Natural killer cell (primary cell): ENCODE measurements at regions not wholly inside any gene's neighbourhood (a gene's known extent, or its start where the extent isn't known, plus 50 kb on each side); places are given as distances from the start of the nearest gene placed in this dataset.

ENCODE experiments used
- ATAC-seq, 3 donors: fragments of 150-1000 bp in 2 of 3; fragments of 200-7000 bp in 1 of 3; cut with Tn5 transposase; 1 replicate in 1 of 3; 2 replicates in 2 of 3; pipeline ENCODE4 v1.10.0; 2021; ENCODE audit warnings: mild to moderate bottlenecking in 2 of 3, moderate library complexity in 2 of 3
- DNase-seq, 2 donors: peaks; one replicate each; pipeline versions ENCODE4 v3.0.0 to v3.0.0-alpha.2; 2013 to 2021; ENCODE audit warnings: mixed read lengths in 1 of 2
- H3K27ac ChIP-seq: one replicate; pipeline ENCODE4 v1.5.1; 2013; ENCODE audit warnings: mild to moderate bottlenecking, low read length
- H3K27me3 ChIP-seq: one replicate; pipeline ENCODE4 v1.6.1; 2013; ENCODE audit warnings: low read length; ENCODE audit not compliant: control insufficient read depth, insufficient read depth
- H3K36me3 ChIP-seq: one replicate; pipeline ENCODE4 v1.6.1; 2013; ENCODE audit warnings: low read length; ENCODE audit not compliant: control insufficient read depth, insufficient read depth
- H3K4me1 ChIP-seq: one replicate; pipeline ENCODE4 v1.6.1; 2013; ENCODE audit warnings: low read length; ENCODE audit not compliant: control insufficient read depth, insufficient read depth
- H3K4me3 ChIP-seq: one replicate; pipeline ENCODE4 v1.5.1; 2013; ENCODE audit warnings: low read length
- H3K9me3 ChIP-seq: one replicate; pipeline ENCODE4 v1.6.1; 2013; ENCODE audit warnings: low read length; ENCODE audit not compliant: control insufficient read depth, insufficient read depth
- H3K27ac Mint-ChIP-seq, 2 donors: one replicate each; pipeline ENCODE4 v1.8.0; 2022; ENCODE audit warnings: mild to moderate bottlenecking in 2 of 2, mixed read lengths in 2 of 2, moderate library complexity in 1 of 2
- H3K27me3 Mint-ChIP-seq, 2 donors: one replicate each; pipeline ENCODE4 v1.8.0; 2022; ENCODE audit warnings: low read depth in 2 of 2, mixed read lengths in 2 of 2
- H3K36me3 Mint-ChIP-seq: one replicate; pipeline ENCODE4 v1.8.0; 2022; ENCODE audit warnings: mixed read lengths
- H3K4me1 Mint-ChIP-seq, 2 donors: one replicate each; pipeline ENCODE4 v1.8.0; 2022; ENCODE audit warnings: mixed read lengths in 2 of 2
- H3K4me3 Mint-ChIP-seq: one replicate; pipeline ENCODE4 v1.8.0; 2022; ENCODE audit warnings: mild to moderate bottlenecking, moderate library complexity, mixed read lengths
- H3K9me3 Mint-ChIP-seq, 2 donors: one replicate each; pipeline ENCODE4 v1.8.0; 2022; ENCODE audit warnings: mixed read lengths in 2 of 2
- WGBS: methylation state at CpG from one replicate; pipeline ENCODE4 v1.1.7; 2013; ENCODE audit warnings: missing lambda C conversion rate; ENCODE audit not compliant: insufficient coverage; 5-methylcytosine and 5-hydroxymethylcytosine counted together
- intact Hi-C: fragments of 100-400 bp; cut with micrococcal nuclease; formaldehyde crosslinking; loops from one replicate; pipeline ENCODE4 v1.14.2; 2022
- TF ChIP-seq, protein P1 (sequence below): fragments of 200-600 bp; IDR thresholded peaks from one replicate; pipeline ENCODE4 v1.8.0; 2022; ENCODE audit warnings: antibody characterized with exemption

DNA sequence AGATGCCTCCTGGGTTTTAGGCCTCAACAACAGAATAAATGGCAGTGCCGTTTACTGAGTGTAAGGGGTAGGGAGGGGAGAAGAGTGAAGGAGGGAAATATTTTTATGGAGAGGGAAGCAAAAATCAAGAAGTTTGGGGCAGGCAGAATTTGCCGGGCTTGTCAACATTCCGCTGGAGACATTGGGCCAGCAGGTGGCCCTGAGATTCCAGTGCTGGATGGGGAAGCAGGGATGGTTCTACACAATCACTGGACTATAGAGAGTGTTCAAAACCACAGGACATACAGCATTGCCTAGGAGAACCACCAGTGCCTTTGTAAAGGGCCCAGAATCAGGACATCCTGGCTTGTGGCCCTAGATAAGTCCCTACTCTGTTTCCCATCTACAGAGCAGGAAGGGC is 598.6 kb upstream of the MGMT start:
- H3K9me3 Mint-ChIP-seq: no peaks in the 10 kb centered on the region
- intact Hi-C loops: no loop called here
- 88% methylated on average over 3 of the region's 3 CpGs for WGBS
- Histone ChIP-seq H3K9me3 (no peaks in the 10 kb centered on the region), H3K27ac (no peak overlapping the region), H3K27me3 (no peaks in the 10 kb centered on the region), H3K4me3 (no peak overlapping the region), H3K4me1 (no peaks in the 10 kb centered on the region), H3K36me3 (no peaks in the 10 kb centered on the region)
- TF ChIP-seq, protein P1, sequence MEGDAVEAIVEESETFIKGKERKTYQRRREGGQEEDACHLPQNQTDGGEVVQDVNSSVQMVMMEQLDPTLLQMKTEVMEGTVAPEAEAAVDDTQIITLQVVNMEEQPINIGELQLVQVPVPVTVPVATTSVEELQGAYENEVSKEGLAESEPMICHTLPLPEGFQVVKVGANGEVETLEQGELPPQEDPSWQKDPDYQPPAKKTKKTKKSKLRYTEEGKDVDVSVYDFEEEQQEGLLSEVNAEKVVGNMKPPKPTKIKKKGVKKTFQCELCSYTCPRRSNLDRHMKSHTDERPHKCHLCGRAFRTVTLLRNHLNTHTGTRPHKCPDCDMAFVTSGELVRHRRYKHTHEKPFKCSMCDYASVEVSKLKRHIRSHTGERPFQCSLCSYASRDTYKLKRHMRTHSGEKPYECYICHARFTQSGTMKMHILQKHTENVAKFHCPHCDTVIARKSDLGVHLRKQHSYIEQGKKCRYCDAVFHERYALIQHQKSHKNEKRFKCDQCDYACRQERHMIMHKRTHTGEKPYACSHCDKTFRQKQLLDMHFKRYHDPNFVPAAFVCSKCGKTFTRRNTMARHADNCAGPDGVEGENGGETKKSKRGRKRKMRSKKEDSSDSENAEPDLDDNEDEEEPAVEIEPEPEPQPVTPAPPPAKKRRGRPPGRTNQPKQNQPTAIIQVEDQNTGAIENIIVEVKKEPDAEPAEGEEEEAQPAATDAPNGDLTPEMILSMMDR: no peak
- ATAC-seq: no peak
- no peak for DNase-seq
- no peaks in the 10 kb centered on the region for H3K4me1 Mint-ChIP-seq
- H3K27me3 Mint-ChIP-seq: peaks cover 4 to 10% of the 10 kb centered on the region in 2 donors
- no peak overlapping the region for H3K27ac Mint-ChIP-seq
- H3K4me3 Mint-ChIP-seq: no peak overlapping the region
- H3K36me3 Mint-ChIP-seq: no peaks in the 10 kb centered on the region

DNA sequence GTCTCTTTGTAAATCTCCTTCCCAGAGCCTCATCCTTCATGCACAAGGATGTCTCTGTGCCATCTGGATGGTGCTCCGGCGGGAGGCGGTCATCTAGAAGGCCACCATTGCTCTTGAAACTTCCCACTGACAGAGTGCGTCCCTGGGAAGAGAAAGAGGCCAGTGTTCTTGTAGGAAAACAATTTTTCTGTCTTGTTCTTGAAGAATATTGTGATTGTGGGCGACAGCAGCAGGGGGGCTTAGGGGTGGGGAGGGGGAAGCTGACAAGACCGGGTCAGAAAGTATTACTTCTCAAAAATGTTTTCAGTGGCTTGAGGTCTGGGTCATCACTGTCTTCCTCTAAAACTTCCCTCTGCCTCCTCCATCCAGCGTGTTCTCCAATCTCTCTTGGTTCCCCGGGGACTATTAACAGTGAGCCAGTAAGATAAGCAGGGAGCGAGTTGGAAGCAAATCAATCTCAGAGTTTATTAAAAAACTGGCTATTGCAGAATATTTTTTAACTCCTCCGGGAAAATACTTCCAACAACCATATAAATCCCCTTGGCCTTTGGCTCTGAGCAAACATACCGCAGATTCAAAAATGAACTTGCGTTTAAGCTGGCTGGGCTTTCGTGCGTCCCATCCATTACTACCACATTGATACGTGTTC is 597.8 kb upstream of the MGMT start:
- intact Hi-C loops: no loop called here
- no peak for ATAC-seq
- H3K36me3 Mint-ChIP-seq: no peaks in the 10 kb centered on the region

DNA sequence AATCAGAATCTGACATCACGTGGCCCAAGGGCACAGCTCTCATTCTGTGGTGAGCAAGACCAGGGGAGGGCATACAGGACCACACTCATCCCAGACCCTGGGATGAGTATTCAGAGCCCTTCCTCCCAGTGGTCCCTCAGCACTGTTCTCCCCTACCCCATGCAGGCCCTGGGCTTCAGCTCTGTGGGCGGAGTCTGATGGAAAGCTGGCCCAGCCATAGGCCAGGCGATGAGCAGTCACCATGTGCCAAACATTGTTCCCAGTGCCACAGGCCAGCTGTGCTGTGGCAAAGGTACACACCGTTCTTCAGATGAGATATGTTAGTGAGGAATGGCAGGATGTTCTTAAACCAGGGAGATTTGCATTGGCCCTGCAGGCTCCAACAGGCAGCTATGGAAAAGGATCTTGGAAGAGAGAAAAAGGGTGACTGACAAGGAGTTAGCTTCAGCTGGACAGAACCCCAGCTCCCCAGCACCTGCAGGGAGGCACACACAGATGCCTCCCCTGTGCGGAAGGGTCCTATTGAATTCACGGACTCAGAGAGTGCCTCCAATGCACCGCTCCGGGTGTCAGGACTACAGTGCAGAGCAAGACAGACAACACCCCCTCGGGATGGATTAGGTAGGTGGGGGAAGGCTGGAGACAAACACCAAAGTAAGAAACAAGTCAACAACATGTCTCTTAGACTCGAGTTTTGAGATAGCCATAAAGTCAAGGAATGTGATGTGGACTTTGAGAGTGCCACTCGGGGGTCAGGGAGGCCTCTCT is 596.0 kb upstream of the MGMT start:
- TF ChIP-seq, protein P1: no peak
- intact Hi-C loops: no loop called here
- H3K36me3 Mint-ChIP-seq: no peaks in the 10 kb centered on the region
- H3K9me3 Mint-ChIP-seq: no peaks in the 10 kb centered on the region
- Histone ChIP-seq H3K4me3 (no peak overlapping the region), H3K27ac (no peak overlapping the region), H3K36me3 (no peaks in the 10 kb centered on the region), H3K9me3 (no peaks in the 10 kb centered on the region), H3K27me3 (no peaks in the 10 kb centered on the region), H3K4me1 (no peaks in the 10 kb centered on the region)
- peaks cover 4 to 10% of the 10 kb centered on the region in 2 donors for H3K27me3 Mint-ChIP-seq
- ATAC-seq (no peak), DNase-seq (no peak)
- no peak overlapping the region for H3K4me3 Mint-ChIP-seq
- no peak overlapping the region for H3K27ac Mint-ChIP-seq
- 84% methylated on average over 11 of the region's 11 CpGs for WGBS
- no peaks in the 10 kb centered on the region for H3K4me1 Mint-ChIP-seq

More for the DNA sequence above, 597.8 kb upstream of the MGMT start:
- Mint-ChIP-seq H3K4me1 (no peaks in the 10 kb centered on the region), H3K9me3 (no peaks in the 10 kb centered on the region), H3K27me3 (peaks cover 4 to 10% of the 10 kb centered on the region in 2 donors), H3K4me3 (no peak overlapping the region), H3K27ac (no peak overlapping the region)
- TF ChIP-seq, protein P1: no peak
- 90% methylated on average over 14 of the region's 15 CpGs for WGBS
- Histone ChIP-seq H3K4me1 (no peaks in the 10 kb centered on the region), H3K4me3 (no peak overlapping the region), H3K36me3 (no peaks in the 10 kb centered on the region), H3K9me3 (no peaks in the 10 kb centered on the region), H3K27me3 (no peaks in the 10 kb centered on the region), H3K27ac (no peak overlapping the region)
- DNase-seq: no peak
